NCI-H2029 (cell line): ENCODE measurements at regions not wholly inside any gene's neighbourhood (a gene's known extent, or its start where the extent isn't known, plus 50 kb on each side); places are given as distances from the start of the nearest gene placed in this dataset.
"Not testable (repeated sequence)": the region's sequence is repeated elsewhere in the genome, so short reads cannot be mapped to it uniquely, and the experiment has no call there.

ENCODE experiments used
- DNase-seq: peaks from one replicate; lab custom pipeline; 2025; lab: John Stamatoyannopoulos, UW

DNA sequence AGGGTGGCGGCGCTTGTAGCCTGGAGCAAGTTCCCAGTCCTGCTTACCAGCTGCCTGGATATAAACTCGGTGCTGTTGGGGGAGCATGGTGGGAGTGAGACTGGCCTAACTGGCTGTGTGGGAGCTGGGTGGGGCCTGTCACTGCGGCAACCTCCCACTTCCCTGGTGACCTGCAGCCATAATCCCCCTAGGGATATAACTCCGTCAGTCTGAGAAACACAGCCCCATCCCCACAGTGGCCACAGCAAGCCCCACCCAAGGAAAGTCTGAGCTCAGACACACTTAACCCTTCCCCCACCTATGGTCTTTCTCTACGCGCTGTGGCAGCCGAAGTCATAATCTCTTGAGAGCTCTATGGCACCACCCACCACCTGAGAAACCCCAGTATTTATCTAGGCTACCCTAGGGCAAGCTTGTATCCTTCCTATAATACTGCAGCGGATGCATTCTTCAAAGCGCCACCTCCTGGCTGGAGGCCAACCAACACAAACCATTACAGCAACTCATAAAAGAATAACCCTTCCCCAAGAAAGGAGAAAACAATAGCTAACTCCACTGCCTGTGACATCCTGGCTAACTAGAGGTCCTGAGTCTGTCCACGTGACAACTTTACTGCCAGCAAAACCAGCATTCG lies 57.4 kb downstream of the ZNF648 start:
- no peak for DNase-seq

DNA sequence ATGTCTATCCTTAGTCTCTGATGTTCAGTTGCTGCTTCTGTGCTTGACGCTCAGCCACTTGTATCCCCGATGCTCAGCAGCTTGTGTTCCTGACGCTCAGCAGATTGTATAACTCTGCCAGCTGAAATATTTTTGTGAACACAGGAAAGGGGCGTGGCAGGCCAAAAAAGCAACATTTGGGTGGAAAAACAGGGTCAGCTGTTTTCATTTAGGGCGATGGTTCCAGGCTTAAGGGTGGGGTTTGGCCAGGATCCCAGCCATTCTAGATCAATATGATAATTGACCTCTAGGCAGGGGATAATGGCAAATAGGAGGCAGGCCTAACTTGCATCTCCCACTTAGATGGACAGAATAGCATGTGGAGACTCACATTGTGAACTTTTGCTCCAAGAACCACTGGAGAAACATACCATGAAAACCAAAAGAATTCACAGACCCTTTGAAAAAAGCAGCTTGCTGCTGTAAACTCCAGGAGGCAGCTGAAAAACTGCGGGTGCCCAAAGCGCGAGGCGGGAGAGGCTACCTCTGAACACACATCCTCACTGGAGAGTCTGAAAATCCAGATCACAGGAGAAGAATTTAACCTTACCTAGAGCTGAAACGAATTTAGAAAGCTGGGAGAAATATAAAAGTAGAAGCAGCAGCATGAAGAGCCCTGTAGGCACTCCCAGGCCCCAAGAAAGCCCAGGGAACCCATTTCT lies 58.3 kb downstream of the ZNF648 start:
- DNase-seq, result no peak

DNA sequence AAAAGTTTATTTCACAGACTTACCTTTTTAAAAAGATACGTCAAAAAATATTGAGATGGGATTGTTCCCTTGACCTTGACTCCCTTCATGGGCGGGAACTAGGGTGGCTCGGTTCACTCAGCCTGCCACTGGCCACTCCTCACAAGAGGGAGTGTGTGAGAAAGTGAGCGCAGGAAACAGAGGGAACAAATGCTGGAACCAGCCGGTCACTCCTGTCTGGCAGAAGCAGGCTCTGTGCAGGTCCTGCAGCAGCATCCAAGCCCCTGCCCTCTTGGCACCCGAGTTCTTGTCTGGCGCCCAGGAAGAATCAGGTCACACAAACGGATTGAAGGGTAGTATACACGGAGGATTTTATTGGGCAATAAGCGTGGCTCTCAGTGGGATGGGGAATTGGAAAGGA lies 58.9 kb downstream of the ZNF648 start:
- DNase-seq, result no peak

DNA sequence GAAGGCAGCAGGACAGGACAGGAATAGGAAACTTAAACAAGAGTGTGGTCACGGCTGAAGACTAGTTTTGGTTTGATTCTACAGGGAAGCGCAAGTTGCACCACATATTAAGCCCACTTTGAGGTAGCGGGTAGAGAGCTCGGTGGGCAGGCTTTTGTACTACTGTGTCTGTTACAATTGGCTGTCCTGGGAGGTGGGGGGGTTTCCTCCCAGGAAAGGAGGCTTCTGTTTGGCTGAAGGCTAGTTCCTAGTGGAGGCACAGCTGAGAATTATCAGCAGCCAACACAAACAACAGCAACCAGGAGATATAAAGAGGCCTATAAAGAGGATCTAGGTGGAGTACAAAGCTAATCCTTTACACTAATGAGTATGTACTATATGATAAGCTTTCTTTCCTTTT lies 62.7 kb downstream of the ZNF648 start:
- no peak for DNase-seq

DNA sequence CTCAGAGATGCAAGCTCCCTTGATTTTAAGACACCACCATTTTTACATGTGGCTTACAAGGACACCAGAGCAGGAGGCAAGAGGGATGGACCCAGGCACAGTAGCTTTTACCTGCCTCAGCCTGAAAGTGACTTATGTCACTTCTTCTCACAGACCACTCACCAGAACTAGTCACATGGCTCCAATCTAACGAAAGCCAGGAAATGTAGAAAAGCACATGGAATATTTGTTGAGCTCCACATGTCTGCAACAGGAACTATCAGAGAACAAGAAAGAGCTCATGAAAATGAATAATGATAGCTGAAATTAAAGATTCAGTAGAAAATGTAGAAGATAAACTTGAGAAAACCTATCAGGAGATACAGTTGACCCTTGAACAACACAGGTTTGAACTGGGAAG lies 69.4 kb downstream of the ZNF648 start:
- no peak for DNase-seq

DNA sequence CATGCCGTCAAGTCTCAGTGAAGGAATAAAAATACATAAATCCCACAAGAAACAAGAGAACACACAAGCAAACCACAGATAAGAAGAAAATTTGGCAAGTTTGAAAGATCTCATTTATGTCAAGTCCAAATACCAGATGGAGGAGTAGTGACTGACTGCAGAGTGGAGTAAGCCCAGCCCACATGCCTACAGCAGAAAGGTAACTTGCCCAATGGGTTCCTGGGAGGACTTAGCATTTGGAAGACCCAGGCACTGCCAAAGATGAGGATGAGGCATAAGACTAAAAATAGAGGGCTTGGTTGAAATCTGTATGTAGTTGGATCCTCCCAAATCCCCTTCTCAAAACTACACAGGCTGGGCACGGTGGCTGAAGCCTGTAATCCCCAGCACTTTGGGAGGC lies 70.8 kb downstream of the ZNF648 start:
- no peak for DNase-seq

DNA sequence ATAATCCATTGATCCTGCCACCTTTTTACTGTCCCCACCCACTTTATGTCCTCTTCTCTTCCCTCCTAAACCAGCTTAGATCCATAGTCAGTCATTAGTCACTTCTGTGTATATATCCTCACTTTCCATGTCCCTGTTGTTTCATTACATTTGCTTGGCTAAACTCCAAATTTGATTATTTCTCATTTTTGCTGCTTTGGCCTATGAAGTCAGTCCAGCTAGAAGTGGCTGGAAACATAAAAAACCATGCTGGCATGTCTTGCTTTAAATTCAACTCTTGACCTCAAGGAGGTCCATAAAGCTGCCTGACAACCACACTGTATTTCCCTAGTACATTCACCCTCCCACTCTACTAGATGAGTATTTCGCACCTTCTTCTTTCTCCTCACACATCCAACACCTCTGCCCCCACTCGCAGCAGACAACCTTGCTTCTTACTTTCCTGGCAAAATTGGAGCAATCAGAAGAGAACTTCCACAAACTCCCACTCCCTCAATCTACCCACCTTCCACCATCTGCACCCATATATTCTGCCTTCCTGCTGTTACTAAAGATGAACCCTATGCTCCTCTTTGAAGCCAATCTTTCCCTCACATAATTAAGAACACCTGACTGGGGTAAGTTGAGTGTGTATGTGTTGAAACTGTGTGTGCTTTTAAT lies 72.1 kb downstream of the ZNF648 start:
- no peak for DNase-seq

DNA sequence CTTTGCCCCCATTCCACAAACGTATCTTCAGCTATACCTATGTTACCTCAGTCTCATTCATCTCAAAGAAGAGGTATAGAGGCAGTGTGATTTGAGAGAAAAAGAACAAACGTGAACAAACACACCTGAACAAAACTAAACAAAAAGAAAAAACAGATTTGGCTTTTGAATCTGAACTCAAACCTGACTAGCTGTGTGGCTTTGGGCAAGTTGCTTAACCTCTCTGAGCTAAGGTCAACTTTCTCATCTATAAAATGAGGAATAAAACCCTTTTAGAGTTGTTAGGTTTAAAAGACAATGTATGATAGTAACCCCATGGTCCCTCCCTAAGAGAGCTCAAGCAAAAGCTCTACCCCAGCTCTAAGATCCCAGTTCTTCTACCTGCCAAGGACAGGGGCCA lies 73.5 kb downstream of the ZNF648 start:
- DNase-seq, result no peak

DNA sequence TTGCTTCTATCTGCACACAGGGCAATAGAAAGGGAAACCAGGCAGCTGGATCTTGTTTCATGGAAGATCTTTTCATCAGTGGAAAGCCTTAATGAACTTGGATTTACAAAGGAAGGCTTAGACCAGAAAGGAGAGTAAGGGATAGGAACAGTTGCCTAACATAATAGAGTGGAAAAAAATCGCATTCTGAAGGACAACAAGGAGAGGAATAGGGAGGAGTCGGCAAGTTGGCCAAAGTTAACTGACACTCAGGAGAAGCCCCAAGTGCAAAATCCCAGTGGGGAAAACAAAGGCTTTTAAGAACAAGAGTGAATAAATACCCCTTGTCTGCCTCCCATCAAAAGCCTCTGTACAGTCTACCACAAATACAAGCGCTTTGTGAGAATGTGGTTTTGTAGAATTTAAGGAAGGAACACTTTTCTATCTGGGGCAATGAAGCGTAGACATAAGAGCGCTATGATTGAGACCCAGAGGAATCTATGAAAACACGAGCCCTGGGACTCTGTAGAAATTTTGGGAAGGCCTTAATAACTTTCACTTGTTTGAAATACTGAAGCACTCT lies 74.1 kb downstream of the ZNF648 start:
- DNase-seq, result no peak

DNA sequence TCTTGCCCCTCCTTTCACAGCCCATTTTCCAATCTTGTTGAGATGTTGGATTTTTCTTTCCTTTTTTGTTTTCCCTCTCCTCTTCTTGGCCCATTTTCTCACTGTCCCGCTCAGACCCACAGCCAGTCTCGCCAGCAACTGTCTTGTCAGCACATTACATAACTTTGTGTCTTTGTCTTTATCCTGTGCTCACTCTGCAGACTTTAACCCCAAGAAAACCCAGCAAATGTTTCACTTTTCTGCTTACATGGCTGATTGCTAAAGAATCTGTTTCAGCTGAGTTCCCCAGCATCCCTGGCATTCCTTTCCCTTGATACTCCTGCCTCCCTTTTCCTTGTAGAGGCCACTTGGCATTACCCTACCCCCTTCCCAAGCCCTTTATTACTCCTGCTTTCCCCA lies 74.6 kb downstream of the ZNF648 start:
- no peak for DNase-seq

DNA sequence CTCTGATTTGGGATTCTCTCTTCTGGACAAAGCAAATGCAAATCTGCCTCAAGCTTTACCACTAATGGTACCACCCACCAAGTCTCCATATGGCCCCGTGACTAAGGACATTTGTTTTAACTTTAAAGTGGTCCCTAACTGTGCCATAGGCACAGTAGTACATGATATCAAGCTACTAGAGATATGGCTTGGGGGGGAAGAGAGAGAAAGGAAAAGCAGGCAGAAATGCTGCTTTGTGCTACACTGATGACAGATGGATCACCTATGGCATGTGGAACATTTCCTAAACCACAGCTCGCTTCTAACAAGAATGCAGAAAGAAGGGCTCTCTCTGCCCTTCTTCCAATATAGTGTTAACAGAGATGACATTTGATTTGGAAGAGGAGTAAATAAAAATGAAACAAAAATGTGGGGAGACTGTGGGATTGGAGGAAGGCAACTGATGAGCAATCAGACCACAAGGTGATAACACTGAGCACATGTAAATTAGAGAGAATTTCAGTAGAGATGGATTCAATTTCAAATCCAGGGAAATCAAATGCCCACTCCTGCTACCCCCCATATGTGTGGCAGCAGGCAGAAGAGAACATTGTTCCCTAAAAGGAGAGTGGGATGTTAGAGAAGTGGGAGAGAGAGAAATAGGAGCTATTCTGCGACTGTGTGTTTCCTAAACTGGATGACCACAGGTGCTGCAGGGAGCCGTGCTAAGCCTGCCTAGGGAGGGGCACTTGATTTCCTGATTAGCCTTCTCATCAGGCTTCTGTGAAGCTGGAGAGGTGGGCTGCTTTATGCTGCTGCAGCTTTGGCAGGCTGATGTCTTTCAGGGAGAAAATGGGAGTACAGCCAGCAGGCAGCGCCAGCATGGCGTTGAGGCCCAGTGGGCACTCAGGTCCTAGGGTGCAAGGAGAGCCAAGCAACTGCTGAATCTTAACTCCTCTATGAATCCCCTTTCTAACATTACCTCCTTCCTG lies 75.3 kb downstream of the ZNF648 start:
- DNase-seq, result no peak

DNA sequence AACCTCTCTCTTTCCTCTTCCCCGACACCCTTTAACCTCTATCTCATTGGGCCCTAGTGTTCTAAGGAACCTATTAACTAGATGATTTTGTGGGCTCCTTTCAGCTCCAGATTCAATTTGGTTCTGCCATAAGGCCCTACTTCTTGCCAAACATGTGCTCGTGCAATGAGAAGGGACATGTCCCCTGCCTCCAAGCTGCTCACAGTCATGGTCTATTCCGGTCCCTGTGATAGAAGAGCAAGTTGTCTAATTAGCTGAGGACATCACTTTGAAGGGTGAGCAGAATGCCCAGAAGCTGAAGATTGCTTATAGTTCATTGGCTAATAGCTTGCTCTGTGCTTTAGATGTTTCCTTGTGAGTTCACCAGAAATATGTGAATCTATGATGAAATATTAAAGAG lies 76.2 kb downstream of the ZNF648 start:
- DNase-seq, result no peak

DNA sequence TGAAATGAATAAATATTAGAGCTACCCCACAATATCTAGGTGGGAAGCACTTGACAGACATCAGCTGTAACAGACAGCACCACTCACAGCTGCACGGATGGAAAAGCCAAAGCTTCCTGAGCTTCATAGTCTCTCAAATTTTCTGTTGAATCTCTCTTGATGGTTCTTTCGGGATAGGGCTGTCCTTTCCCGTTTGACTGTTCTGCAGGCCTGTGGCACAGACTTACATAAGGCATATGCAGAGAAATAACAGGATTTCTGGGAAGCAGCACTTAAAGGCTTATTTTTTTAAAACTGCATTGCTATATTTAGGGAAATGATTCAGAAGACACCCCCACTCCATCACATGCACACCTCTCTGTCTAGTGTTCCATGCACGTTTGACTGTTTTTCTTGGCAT lies 77.5 kb downstream of the ZNF648 start:
- DNase-seq, result no peak

DNA sequence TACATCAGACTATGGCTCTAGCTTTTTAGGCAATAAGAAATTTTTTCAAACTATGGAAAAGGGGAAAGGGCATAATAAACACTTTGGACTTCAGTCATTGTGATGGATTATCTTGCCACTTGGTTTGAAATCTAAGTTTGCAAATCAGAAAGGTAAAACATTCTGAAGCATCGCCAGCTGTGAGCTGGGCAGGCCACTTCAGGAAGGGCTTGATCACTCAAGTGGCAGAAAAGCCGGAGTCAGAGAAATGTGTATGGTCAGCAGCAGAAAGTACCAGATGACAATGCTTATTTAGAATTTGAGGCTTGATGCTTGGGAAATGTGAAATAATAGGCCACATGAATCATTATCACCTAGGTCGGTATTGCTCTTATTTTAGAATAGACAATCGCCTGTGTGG lies 79.7 kb downstream of the ZNF648 start:
- no peak for DNase-seq

DNA sequence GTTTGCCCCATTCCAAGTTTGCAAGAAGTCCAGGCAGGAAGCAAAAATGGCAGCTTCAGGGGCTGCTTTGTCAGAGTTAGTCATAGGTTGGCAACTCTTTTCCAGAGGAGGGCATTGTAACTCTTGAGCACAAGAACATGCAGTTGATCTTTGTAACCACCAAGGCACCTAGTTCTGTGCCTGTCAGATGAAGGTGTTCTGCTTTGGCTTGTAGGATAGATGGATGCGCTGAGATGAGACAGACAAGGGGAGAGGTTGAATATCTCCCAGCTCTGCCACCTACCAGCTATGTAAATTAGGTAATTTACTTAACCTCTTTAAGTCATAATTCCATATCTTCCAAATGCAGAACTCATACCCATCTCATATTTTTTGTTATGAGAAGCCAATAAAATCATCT lies 89.3 kb downstream of the ZNF648 start:
- DNase-seq, result no peak

DNA sequence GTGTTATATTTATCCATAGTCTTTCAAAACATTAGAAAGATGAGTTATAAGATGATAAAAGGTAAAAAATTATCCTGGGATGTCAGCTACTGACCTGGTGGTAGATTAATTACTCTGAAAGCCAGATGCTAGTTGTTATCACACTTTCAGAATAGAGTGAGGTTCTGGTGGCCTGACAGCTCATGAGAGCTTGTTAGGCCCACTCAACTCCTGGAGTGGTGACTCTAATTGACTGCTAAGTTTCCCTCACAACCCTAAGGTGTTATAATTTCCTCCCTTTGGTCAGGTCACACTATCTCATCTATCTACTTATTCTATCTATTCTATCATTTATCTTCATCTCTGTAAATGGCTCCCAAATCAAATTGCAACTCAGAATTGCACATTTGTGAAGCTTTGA lies 90.1 kb downstream of the ZNF648 start:
- no peak for DNase-seq

DNA sequence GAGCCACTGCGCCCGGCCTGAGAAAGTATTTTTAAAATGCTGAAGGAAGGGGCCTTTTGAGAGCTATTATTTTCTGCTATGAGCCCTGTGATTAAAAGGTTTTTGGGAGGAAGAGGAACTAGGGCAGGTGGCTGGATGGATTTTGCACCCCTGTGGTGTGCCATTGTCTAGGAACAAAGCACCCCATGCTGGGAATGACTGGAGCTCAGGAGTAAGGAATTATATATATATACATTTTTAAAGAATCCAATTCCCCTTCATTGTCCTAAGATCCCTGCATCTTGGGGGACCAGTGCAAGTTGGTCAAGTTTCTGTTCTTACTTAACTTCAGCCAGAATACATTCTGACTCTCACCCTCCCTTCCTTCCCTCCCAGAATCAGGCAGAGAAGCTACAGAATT lies 91.6 kb downstream of the ZNF648 start:
- no peak for DNase-seq

DNA sequence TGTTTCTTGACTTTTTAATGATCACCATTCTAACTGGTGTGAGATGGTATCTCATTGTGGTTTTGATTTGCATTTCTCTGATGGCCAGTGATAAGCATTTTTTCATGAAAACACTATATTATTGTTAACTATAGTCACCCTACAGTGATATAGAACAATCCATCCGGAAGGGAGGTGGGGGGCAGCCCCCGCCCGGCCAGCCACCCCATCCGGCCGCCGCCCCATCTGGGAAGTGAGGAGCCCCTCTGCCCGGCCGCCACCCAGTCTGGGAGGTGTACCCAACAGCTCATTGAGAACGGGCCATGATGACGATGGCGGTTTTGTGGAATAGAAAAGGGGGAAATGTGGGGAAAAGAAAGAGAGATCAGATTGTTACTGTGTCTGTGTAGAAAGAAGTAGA lies 106.8 kb downstream of the ZNF648 start:
- DNase-seq, result not testable (repeated sequence)

DNA sequence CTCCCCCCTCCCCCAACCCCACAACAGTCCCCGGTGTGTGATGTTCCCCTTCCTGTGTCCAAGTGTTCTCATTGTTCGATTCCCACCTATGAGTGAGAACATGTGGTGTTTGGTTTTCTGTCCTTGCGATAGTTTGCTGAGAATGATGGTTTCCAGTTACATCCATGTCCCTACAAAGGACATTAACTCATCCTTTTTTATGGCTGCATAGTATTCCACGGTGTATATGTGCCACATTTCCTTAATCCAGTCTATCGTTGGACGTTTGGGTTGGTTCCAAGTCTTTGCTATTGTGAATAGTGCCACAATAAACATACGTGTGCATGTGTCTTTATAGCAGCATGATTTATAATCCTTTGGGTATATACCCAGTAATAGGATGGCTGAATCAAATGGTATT lies 107.3 kb downstream of the ZNF648 start:
- not testable (repeated sequence) for DNase-seq

DNA sequence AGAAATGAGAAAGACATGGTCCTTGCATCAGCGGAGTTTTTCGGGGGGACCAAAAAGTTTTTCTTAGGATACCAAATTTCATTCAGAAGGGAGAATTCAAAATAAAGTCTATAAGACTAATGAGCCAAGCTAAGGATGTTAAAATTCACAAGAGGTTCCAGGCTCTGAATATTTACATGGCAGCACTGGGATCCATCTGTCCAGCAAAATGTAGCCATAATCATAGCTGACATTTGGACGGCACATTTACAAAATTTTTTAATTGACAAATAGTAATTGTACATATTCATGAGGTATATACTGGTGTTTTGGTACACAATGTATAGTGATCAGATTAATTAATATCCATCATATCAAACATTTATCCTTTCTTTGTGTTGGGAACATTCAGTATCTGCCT lies 107.9 kb downstream of the ZNF648 start:
- DNase-seq, result no peak

DNA sequence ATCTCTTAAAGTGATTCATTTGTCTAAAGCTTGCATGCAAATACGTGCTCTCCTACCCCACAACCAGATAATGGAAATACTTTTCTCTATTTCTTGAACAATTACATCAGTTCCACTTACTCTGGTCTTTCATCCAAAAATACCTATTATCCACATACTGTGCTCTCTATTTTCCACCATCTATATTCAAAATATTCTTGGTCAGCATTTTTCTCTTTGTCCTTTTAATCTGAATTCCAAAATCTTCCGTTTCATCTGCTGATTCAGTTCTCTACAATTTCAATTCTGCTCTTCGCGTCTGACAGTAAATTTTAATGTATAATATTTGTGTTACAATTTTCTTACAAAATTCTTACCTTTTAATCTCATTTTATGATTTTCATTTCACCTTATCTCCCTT lies 110.3 kb downstream of the ZNF648 start:
- DNase-seq, result no peak

DNA sequence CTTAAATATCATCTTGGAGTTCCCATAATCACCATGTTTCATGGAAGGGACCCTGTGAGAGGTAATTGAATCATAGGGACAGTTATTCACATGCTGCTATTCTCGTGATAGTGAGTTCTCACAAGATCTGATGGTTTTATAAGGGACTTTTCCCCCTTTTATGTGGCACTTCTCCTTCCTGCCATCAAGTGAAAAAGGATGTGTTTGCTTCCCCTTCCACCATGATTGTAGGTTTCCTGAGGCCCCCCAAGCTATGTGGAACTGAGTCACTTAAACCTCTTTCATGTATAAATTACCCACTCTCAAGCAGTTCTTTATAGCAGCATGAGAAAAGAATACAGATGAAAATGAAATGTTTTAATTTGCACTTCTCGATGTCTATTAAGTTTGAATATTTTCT lies 112.0 kb downstream of the ZNF648 start:
- DNase-seq, result no peak
